ENCODE measurements at regions not wholly inside any gene's neighbourhood (a gene's known extent, or its start where the extent isn't known, plus 50 kb on each side); places are given as distances from the start of the nearest gene placed in this dataset.
"Not testable (repeated sequence)": the region's sequence is repeated elsewhere in the genome, so short reads cannot be mapped to it uniquely, and the experiment has no call there.

DNA sequence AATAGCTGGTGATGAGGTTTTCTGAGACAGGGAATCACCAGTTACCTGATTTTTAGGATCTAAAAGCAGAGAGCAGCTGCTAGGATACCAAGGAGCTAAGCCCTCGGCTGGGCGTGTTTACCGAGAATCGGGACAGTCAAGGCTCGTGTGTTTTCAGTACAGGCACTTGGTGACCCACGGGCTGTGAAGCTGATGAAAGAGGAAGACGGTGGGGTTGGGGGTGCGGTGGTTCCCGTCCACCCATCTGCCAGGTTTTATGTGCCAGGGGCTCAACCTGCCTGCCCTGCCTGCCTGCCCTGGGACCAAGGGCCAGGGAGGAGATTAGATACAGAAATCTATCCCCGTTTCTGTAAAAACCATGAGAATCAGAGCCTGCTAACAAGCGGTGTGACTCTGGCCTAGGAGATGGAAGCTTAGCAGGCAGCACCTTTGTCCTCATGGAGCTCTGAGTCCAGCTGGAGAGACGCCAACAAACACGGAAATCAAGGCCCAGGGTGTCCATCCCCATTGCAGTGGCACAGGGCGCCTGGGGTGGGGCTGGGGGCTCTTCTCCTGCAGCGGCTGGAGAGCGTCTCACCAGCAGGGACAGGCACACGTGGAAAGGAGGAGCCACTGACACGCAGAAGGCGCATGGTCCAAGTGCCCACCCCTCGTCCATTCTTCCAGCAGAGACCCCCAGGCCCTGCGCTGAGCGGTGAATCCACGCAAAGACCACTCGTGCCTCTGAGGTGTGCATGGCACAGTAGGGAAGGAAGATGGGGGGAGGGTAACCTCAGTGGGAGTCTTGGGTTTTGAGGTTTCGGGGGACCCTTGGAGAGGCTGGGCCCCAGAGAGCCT lies 265.0 kb upstream of the TCERG1L start:
- CTCF ChIA-PET, result no interaction called here
- POLR2A ChIA-PET, result no interaction called here

DNA sequence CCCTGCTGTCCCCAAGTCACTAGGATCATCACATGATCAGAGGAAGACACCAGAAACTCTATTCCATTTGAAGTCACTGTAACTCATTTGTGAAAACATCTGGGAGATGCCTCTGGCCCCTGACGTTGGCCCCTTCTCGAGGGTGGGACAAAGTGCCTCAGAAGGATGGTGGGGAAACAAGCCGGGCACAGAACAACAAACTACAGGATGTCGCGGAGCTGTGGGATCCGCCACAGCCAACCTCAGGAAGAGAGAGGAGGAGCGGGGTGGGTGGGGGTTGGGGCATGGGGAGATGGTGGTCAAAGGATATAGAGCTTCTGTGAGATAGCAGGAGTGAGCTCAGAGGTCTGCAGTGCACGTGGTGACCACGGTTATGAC lies 265.6 kb upstream of the TCERG1L start:
- CTCF ChIA-PET, result no interaction called here
- POLR2A ChIA-PET, result no interaction called here

DNA sequence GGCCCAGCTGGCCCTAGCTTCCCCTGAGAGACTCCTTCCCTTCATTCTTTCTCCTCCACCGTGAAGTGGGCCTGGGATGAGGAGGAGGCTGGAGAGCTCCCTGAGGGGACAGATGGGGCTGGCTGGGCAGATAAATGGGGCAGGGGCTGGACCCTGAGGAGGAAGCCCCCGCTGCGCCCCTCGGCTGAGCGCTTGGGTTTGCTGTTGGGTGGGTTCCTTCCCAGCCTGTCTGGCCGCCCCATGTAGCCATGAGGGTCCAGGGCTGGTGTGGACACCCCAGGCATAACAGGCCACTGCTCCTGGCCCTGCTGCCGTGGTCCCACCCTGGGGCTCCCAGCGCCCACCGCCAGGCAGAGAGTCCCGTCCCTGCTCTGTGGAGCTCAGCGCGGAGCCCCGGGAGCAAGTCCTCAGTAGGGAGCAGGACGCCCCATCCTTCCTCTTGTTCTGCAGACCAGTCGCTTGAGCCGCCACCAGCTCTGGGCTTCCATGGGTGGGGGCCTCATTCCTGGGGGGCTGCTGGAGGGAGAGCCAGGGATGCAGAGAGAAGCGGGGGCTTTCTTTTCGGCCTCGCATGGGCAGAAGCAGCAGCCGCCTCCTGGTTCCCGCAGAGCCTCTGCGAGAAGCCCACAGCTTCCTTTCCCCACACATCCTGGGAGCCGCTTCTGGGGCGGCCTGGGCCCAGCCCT lies 266.4 kb upstream of the TCERG1L start:
- ChIA-PET CTCF (no interaction called here), POLR2A (no interaction called here)

DNA sequence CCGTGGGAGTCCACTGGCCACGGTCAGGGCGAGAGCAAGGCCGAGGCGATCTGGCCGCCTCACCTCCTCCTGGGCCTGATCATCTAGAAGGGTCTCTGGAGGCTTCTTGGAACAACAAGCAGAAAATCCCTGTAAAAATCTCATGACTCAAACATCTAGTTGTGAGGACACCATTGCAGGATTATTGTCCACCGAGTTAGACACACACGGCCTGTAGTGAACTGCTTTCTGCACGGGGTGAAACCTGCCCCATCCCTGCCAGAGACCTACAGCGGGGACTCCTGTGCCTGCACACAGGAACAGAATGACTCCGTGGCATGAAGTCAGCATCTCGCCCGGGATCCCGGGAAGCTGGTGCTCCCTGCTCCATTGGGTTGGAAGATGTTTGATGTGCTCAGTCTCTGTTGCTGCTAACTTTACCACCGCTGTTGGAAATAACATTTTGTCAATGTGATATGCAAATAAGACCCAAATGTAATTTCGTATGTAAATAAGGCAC lies 267.0 kb upstream of the TCERG1L start:
- CTCF ChIA-PET, result no interaction called here
- POLR2A ChIA-PET, result no interaction called here

DNA sequence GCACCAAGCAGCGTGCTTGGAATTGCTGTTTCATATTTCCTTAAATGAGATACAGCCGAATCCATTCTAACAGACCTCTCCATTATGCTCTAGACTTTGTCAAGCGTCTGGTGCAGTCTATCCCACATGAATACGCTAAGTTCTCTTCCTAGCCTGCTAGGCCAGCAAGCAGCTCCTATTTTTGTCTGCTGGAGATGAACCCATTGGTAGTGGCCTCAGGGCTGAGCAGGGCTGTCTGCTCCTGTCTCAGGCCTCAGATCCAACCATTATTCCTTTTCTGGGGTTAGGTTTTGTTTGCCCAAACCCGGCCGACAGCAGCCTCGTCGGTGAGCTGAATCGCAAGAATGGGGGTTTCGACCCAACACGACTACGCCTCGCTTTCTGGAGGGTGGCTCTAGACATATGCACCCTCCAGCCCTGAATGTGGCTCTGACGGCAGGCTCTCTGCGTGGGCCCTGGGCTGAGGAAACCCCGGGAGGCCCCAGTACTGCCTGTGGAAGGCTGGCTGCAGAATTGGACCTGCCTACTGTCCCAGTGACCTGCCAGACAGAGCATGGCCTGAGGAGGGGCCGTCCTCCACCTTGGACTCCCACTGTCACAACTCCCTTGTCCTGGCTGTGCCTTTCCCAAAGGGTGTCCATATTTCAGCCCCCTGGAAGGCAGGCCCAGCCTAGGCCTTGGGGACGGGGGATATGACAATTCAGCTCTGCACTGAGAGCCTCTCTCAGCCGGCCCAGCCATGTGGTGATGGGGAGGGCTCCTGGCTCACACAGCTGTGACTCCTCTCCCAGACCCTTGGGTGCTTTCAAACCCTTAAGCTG lies 267.9 kb upstream of the TCERG1L start:
- ChIA-PET CTCF (no interaction called here), POLR2A (no interaction called here)

DNA sequence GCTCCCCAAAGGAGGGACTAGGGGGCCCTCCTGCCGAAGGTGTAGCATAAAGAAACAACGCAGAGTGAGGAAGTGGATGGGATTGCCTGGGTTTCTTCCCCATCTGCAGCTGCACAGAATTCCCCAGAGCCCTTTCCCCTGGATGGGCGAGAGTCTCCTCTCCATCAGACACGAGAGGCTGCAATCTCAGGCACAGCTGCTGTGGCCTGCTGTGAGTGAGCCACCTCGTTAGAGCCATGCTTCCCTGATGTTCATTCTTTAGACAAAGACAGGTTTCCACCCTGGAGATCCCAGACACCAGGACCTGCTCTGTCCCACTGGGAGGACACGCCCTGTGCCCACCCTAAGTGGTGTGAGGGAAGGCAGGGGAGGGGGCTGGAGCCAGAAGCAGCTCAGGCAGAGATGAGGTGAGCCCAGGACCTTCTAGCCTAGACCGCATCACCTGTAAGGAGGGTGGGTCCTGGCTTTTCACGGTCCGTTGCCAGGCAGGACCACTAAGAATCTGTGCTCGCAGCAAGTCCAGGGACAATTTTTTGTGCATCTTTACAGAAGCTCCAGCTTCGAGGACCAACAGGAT lies 268.6 kb upstream of the TCERG1L start:
- CTCF ChIA-PET, result no interaction called here
- POLR2A ChIA-PET, result no interaction called here

DNA sequence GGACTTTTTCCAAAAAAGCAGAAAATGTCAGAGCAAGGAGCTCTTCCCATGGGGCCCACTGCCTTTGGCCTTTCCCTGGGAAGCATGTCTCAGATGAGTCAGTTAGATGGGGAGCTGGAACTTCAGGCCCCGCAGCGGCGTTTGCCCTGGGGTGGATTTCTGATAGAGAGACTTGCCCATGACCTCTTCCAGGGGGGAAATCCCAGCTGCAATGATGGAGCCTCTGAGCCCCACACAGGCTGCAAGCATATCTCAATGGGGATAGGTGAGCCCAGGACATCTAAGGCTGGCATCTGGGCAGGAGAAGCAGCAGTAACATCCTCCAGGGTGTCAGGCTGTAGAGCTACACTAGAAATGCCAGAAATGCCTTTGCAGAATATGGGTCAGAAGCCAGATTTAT lies 269.2 kb upstream of the TCERG1L start:
- POLR2A ChIA-PET, result no interaction called here
- CTCF ChIA-PET, result no interaction called here

DNA sequence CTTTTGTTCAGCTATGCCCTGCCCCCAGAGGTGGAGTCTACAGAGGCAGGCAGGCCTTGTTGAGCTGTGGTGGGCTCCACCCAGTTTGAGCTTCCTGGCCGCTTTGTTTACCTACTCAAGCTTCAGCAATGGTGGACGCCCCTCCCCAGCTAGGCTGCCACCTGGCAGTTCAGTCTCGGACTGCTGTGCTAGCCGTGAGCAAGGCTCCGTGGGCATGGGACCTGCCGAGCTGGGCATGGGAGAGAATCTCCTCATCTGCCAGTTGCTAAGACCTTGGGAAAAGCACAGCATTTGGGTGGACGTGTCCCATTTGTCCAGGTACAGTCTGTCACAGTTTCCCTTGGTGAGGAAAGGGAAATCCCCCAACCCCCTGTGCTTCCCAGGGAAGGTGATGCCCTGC lies 270.0 kb upstream of the TCERG1L start:
- POLR2A ChIA-PET, CTCF ChIA-PET: not testable (repeated sequence)

DNA sequence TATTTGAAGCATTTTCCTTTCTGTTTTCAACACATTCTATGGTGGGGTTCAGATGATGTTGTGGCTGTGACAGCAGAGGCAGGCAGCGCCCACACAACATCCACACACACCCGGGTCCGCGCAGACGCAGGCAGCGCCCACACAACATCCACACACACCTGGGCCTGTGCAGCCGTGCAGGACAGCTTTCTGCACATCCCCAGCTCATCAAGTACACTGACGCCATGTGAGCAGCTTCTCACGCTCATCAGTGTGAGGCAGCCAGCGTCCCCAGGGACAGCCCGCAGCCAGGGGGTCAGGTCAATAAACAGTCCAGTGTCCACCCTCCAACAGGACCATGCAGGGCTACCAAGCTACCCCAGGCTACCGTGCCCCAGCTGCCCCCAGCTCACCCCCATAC lies 272.8 kb upstream of the TCERG1L start:
- CTCF ChIA-PET, result no interaction called here

DNA sequence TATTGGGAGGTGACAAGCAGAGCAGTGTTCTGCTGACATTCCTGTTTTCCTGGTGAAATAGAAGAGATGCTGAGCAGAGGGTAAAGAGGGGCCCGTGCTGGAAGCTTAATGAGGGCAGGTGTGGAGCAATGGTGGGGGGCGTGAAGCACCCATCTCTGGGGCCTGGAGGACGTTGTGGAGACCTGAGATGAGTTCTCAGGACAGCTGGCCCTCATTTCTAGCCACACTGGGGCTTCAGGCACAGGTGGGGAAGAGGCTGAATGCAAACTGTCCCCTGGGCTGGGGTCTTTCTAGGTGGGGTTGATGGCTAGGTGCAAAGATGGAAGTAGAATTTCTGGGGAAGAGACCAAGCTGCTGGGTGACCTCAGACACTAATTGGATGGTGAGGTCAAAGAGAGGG lies 274.2 kb upstream of the TCERG1L start:
- POLR2A ChIA-PET, result no interaction called here
- CTCF ChIA-PET, result no interaction called here

More for the DNA sequence above, 272.8 kb upstream of the TCERG1L start:
- POLR2A ChIA-PET, result no interaction called here

DNA sequence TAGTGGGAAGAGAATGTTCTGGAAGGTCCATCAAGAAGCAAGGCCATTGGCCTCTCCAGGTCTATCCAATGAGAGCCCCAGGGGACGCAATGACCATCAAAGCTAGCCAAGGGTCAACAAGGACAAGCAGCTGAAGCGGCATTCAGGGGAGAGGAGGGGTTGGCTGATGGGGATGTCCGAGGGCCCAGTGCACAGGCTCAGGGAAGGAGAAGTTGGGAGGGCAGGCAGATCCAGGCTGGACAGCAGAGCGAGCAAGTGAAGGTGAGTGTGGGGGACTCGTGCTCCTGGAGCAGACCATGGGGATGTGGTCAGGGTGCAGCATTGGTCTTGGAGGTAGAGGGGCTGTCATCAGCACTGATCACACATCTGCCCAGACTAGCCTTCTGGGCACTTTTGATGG lies 275.4 kb upstream of the TCERG1L start:
- ChIA-PET POLR2A (no interaction called here), CTCF (no interaction called here)

DNA sequence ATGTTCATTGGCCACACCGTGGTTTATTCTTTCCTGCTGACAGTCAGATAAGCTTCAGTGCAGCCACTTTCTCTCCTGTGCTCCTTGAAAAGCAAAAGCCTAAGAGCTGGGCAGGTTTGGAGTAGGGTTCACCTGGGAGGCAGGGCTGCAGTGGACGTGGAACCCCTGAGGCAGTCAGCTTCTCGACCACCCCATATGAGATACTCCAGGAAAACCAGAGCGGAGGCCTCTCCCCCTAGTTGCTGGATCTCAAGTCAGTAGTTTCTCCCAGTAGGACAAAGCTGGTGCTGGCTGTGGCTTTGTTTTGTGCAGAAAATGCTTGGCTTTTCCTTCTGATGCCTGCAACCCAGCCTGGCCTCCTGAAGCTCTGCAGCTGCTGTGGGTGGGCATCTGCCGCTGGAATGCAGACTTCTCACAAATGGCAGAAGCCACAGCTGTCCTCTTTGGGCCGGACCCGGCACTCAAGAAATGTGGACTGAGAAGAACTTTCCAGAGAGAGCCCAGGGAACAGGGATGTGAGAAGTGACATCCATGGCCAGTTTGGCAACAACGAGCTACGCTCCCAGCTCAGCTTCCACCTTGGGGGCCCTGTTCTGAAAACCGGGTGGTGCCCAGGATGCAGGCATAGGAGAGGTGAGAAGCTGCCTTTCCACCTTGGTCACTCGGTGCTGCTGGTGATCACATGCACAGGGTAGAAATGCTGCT lies 276.6 kb upstream of the TCERG1L start:
- CTCF ChIA-PET, result no interaction called here
- POLR2A ChIA-PET, result no interaction called here

DNA sequence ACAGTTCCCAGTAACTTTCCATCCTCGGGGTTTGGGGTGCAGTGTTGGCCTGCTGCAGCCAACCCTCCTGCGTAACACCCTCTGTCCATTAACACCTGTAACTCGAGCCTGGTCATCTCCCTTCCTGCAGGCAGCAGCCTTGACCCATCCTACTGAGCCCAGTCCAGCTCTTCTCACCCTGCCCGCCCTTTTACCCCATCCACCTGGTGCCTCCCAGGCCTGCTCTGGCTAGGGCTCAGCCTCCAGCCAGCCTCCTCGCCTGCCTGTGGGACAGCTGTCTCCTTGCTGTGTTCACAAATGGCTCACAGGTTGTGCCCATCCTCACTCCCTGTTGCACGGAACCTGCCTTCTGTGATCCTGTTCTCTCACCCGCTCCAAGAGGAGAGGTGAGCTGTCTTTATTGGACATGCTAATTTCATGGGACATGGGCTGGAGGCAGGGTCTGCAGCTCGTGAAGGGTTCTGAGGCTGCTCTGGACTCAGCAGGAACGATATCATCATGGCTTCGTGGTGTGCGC lies 277.2 kb upstream of the TCERG1L start:
- ChIA-PET CTCF (no interaction called here), POLR2A (no interaction called here)

DNA sequence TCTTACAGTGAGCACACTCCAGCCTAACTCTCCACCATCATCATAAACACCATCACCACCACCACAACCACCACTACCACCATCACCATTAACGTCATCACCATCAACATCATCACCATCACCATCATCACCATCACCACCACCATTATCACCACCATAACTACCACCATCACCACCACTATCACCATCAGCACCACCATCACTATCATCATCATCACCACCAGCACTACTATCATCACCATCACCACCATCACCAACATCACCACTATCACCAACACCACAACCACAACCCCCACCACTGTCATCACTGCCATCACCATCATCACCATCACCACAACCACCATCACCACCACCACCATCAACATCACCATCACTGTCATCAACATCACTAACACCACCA lies 279.0 kb upstream of the TCERG1L start:
- ChIA-PET CTCF (no interaction called here), POLR2A (no interaction called here)

DNA sequence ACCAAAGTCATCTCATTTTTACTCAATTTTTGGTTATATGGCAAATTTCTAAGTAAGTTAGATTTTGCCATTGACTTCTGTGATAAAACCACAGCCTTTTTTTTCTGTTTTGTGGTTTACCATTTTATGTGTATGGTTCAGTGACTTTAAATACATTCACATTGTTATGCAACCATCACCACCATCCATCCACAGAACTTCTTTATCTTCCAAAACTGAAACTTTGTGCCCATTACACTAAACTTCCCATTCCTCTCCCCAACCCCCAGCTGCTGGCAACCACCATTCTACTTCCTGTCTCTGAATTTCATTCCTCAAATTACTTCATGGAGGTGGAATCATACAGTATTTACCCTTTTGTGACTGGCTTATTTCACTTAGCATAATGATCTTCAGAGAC lies 280.4 kb upstream of the TCERG1L start:
- ChIA-PET POLR2A (no interaction called here), CTCF (interaction anchor here (0.7 kb wide), 1 partner anchor 15 kb away, joined by 3 read pairs; no protein-coding TSS in a partner anchor)

DNA sequence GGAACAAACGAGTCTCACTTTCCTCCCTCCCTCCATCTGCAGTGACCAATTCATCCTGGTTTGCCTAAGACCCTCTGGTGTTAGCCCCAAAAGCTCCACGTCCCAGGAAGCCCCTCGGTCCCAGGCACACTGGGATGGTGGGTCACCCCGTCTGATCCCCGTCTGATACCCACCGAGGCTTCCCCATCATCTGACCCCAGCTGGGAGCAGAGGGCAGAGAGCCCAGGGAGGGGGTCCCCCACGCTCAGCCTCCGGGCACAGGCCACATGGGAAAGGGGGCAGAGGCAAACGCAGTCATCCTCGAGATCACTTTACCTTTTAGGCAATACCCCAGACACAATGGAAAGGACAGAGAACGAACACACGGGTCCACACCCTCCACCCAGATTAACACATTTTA lies 291.6 kb upstream of the PPP2R2D start:
- ChIA-PET CTCF (no interaction called here), POLR2A (no interaction called here)

DNA sequence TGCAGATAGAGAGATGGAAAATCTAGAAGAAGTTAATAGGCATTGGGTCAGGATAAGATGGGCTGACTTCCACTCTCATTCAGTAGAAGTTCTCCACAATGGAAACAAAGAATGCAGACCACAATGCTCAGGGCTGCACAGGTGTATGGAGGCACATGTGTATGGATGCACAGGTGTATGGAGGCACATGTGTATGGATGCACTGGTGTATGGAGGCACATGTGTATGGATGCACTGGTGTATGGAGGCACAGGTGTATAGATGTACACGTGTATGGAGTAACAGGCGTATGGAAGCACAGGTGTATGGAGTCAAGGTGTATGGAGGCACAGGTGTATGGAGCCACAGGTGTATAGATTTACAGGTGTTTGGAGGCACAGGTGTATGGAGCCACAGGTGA lies 285.7 kb upstream of the PPP2R2D start:
- ChIA-PET POLR2A (no interaction called here), CTCF (no interaction called here)

DNA sequence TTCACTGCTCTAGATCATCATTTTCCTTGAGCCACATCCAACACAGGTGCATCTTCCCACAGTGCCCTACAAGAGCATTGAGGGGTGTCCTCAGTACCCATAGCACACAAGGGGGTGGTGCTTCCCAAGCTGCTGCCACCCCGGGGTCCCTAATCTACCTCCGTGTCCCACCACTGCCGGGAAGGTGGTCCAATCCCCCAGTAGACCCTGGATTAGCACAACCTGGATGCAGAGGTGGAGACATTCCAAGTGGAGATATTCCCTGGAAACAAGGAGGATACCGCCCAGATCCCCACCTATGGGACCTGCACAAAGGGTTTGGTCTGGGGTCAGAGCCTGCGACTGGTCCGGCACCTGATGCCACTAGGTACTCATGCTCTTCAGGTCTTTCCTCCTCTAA lies 284.8 kb upstream of the PPP2R2D start:
- CTCF ChIA-PET, result no interaction called here

DNA sequence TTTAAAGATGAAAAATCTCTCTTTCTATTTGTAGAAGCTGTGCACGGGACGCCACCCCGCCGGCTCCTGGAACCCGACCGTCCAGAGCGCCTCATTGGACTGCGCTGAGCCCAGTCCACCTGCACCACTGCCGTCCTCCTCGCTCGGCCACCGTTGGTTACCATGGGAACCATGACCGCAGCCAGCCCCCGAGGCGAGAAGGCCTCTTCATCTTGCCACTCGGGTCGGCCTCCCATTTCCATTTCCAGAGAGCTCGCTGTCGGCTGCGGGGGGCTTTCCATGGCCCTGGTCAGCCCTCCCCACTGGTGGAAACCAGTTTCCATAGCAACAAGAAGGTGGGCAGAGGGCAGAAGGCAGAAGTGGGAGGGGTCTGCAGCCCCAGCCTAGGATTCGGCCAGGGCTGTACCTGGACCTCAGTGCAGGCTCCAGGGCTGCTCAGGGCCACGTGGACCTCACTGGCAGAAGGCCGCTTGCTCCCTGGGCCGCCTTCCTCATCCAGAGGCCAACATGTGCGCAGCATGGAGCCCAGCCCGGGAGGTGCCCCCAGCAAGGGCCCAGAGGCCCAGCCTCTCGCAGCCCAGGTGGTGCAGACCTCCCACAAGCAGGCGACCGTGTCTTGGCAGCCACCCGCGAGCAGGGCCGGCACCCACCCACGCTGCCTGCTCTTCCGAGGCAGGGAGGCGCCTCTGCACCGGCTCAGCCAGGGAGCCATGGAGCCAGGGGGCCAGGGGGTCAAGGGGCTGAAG lies 283.5 kb upstream of the PPP2R2D start:
- POLR2A ChIA-PET, result no interaction called here

More for the DNA sequence above, 284.8 kb upstream of the PPP2R2D start:
- POLR2A ChIA-PET, result no interaction called here

More for the DNA sequence above, 283.5 kb upstream of the PPP2R2D start:
- CTCF ChIA-PET, result no interaction called here

Data from activated CD8-positive, alpha-beta memory T cell treated with anti-CD3 and anti-CD28 coated beads for 36 hours (primary cell).